ENCODE measurements at regions not wholly inside any gene's neighbourhood (a gene's known extent, or its start where the extent isn't known, plus 50 kb on each side); places are given as distances from the start of the nearest gene placed in this dataset.
"Not testable (repeated sequence)": the region's sequence is repeated elsewhere in the genome, so short reads cannot be mapped to it uniquely, and the experiment has no call there.

DNA sequence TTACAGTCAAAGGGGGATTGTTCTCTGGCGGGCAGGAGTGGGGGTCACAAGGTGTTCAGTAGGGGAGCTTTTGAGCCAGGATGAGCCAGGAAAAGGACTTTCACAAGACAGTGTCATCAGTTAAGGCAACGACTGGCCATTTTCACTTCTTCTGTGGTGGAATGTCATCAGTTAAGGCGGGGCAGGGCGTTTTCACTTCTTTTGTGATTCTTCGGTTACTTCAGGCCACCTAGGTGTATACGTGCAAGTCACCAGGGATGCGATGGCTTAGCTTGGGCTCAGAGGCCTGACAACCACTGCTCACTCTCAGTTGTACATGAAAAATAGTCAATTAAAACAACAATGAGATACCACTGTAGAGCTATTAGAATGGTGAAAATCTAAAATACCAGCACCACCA is 281.2 kb downstream of the INSIG2 start:
- TF ChIP-seq, protein P1, sequence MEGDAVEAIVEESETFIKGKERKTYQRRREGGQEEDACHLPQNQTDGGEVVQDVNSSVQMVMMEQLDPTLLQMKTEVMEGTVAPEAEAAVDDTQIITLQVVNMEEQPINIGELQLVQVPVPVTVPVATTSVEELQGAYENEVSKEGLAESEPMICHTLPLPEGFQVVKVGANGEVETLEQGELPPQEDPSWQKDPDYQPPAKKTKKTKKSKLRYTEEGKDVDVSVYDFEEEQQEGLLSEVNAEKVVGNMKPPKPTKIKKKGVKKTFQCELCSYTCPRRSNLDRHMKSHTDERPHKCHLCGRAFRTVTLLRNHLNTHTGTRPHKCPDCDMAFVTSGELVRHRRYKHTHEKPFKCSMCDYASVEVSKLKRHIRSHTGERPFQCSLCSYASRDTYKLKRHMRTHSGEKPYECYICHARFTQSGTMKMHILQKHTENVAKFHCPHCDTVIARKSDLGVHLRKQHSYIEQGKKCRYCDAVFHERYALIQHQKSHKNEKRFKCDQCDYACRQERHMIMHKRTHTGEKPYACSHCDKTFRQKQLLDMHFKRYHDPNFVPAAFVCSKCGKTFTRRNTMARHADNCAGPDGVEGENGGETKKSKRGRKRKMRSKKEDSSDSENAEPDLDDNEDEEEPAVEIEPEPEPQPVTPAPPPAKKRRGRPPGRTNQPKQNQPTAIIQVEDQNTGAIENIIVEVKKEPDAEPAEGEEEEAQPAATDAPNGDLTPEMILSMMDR (IDR thresholded peaks at IDR 0.05; ENCODE audit: low read depth, low read length): not testable (repeated sequence)
- not testable (repeated sequence) for TF ChIP-seq POLR2A (IDR thresholded peaks at IDR 0.05; ENCODE audit: extremely low read depth, insufficient read length)
- TF ChIP-seq, protein P2, sequence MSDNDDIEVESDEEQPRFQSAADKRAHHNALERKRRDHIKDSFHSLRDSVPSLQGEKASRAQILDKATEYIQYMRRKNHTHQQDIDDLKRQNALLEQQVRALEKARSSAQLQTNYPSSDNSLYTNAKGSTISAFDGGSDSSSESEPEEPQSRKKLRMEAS (IDR thresholded peaks at IDR 0.05; ENCODE audit: low read depth, low read length): not testable (repeated sequence)
